Brain microvascular endothelial cell (primary cell): ENCODE measurements at regions not wholly inside any gene's neighbourhood (a gene's known extent, or its start where the extent isn't known, plus 50 kb on each side); places are given as distances from the start of the nearest gene placed in this dataset.

ENCODE experiments used
- DNase-seq: peaks from one replicate; pipeline ENCODE4 v3.0.0-alpha.2; 2020
- H3K27ac ChIP-seq: fragments of 250-450 bp; sonication (Bioruptor Pico); 2 replicates; pipeline ENCODE4 v1.5.1; 2020; ENCODE audit warnings: mild to moderate bottlenecking, moderate library complexity
- H3K27me3 ChIP-seq: fragments of 250-450 bp; sonication (Bioruptor Pico); replicated peaks from 2 replicates; pipeline ENCODE4 v1.5.1; 2020; ENCODE audit warnings: mild to moderate bottlenecking
- H3K36me3 ChIP-seq: fragments of 250-450 bp; sonication (Bioruptor Pico); replicated peaks from 2 replicates; pipeline ENCODE4 v1.5.1; 2020; ENCODE audit warnings: mild to moderate bottlenecking
- H3K4me3 ChIP-seq: 2 replicates; pipeline ENCODE4 v1.5.1; 2011; ENCODE audit warnings: low read depth, mild to moderate bottlenecking, control low read depth, low read length, moderate library complexity
- CTCF ChIP-seq: IDR thresholded peaks from 2 replicates; pipeline ENCODE4 v1.5.1; 2011; ENCODE audit warnings: low read depth, mild to moderate bottlenecking, moderate library complexity, low read length, control low read depth, inconsistent platforms; ENCODE audit errors: missing control alignments
- in situ Hi-C: cut with HindIII; loops from 2 replicates; pipeline ENCODE4 v1.10.0; 2017; ENCODE audit warnings: low sequenced_read_pairs, low pct_ligation_motif_present

- no peaks in the 10 kb centered on the region for H3K36me3 ChIP-seq
- DNase-seq = no peak
- in situ Hi-C loops = no loop called here
- H3K27me3 ChIP-seq = no peaks in the 10 kb centered on the region
- H3K4me3 ChIP-seq = no peak overlapping the region
- TF ChIP-seq CTCF = no peak
- no peak overlapping the region for H3K27ac ChIP-seq
Observed at GRCh38 chr11:111438846-111439520, 59.9 kb upstream of the POU2AF1 start.

GRCh38 chr11:111438168-111438567 is 59.1 kb upstream of the POU2AF1 start:
- in situ Hi-C loops = no loop called here
- no peak overlapping the region for H3K4me3 ChIP-seq
- H3K27me3 ChIP-seq = no peaks in the 10 kb centered on the region
- no peak for DNase-seq
- no peak overlapping the region for H3K27ac ChIP-seq
- no peaks in the 10 kb centered on the region for H3K36me3 ChIP-seq
- no peak for TF ChIP-seq CTCF

- Histone ChIP-seq H3K36me3 (no peaks in the 10 kb centered on the region), H3K4me3 (no peak overlapping the region), H3K27me3 (no peaks in the 10 kb centered on the region), H3K27ac (no peak overlapping the region)
- no peak for TF ChIP-seq CTCF
- no peak for DNase-seq
- in situ Hi-C loops = no loop called here
Observed at GRCh38 chr11:111435046-111435698, 56.1 kb upstream of the POU2AF1 start.

GRCh38 chr11:111429066-111429506 is 50.0 kb upstream of the POU2AF1 start:
- H3K36me3 ChIP-seq = no peaks in the 10 kb centered on the region
- no peak overlapping the region for H3K27ac ChIP-seq
- no peak overlapping the region for H3K4me3 ChIP-seq
- peak; percentile 81 for TF ChIP-seq CTCF
- in situ Hi-C loops = no loop called here
- no peaks in the 10 kb centered on the region for H3K27me3 ChIP-seq
- peak; percentile 40 for DNase-seq
